IMR-90 (cell line): ENCODE measurements at regions not wholly inside any gene's neighbourhood (a gene's known extent, or its start where the extent isn't known, plus 50 kb on each side); places are given as distances from the start of the nearest gene placed in this dataset.

Experiments used
- ATAC-seq: fragments of 200-7000 bp; cut with Tn5 transposase; 2 replicates; pipeline ENCODE4 v1.9.1; 2020; ENCODE audit warnings: low read depth, mild to moderate bottlenecking, moderate library complexity
- BruUV-seq: library from RNA; stranded (reverse); fragments of 400-500 nt; replicated peaks from 2 replicates; lab custom pipeline; 2021; lab: Mats Ljungman, UMichigan
- CTCF ChIA-PET: fragments of 300-600 bp; formaldehyde crosslinking; extraction: SDS; loops from one replicate; lab custom pipeline; 2021; ENCODE audit warnings: antibody characterized with exemption; lab: Yijun Ruan, JAX
- POLR2A ChIA-PET: fragments of 300-600 bp; sonication (Branson Sonifier 250); formaldehyde crosslinking; loops from one replicate; lab custom pipeline; 2022; ENCODE audit warnings: antibody characterized with exemption; ENCODE audit not compliant: unreplicated experiment; lab: Charles Lee
- DNase-seq: peaks from one replicate; pipeline ENCODE4 v3.0.0; 2013
- H2AFZ ChIP-seq: replicated peaks from 2 replicates; pipeline ENCODE3; 2013; ENCODE audit warnings: low read length, mild to moderate bottlenecking; ENCODE audit not compliant: poor library complexity
- H2AK5ac ChIP-seq: 2 replicates; pipeline ENCODE4 v1.6.1; 2013; ENCODE audit warnings: low read depth, low read length, inconsistent platforms
- H2AK9ac ChIP-seq: replicated peaks from 2 replicates; pipeline ENCODE3; 2013; ENCODE audit warnings: mild to moderate bottlenecking, low read depth, low read length, moderate library complexity; ENCODE audit not compliant: poor library complexity
- H2BK120ac ChIP-seq: 2 replicates; pipeline ENCODE4 v1.6.1; 2013; ENCODE audit warnings: low read depth, low read length, inconsistent platforms
- H2BK15ac ChIP-seq: 3 replicates; pipeline ENCODE4 v1.6.1; 2013; ENCODE audit warnings: low read depth, low read length, inconsistent platforms
- H2BK20ac ChIP-seq: 2 replicates; pipeline ENCODE4 v1.6.1; 2013; ENCODE audit warnings: low read depth, mild to moderate bottlenecking, inconsistent platforms, low read length, moderate library complexity
- H2BK5ac ChIP-seq: 2 replicates; pipeline ENCODE4 v1.6.1; 2013; ENCODE audit warnings: mild to moderate bottlenecking, low read depth, low read length, inconsistent platforms; ENCODE audit not compliant: poor library complexity, severe bottlenecking
- H3K14ac ChIP-seq: replicated peaks from 2 replicates; pipeline ENCODE4 v1.6.1; 2013; ENCODE audit warnings: low read depth, low read length, inconsistent platforms
- H3K18ac ChIP-seq: 2 replicates; pipeline ENCODE4 v1.6.1; 2013; ENCODE audit warnings: low read depth, low read length, control low read depth
- H3K23ac ChIP-seq: 2 replicates; pipeline ENCODE4 v1.6.1; 2013; ENCODE audit warnings: low read depth, low read length, inconsistent platforms
- H3K27ac ChIP-seq: 2 replicates; pipeline ENCODE4 v1.5.1; 2013; ENCODE audit warnings: mild to moderate bottlenecking, control low read depth, low read length; ENCODE audit not compliant: insufficient read depth
- H3K27me3 ChIP-seq: 2 replicates; pipeline ENCODE4 v1.6.1; 2013; ENCODE audit warnings: low read length; ENCODE audit not compliant: control insufficient read depth, insufficient read depth
- H3K36me3 ChIP-seq: 2 replicates; pipeline ENCODE4 v1.6.1; 2013; ENCODE audit warnings: low read length, mixed read lengths; ENCODE audit not compliant: control insufficient read depth, insufficient read depth
- H3K4ac ChIP-seq: 2 replicates; pipeline ENCODE4 v1.6.1; 2013; ENCODE audit warnings: low read depth, low read length, inconsistent platforms
- H3K4me1 ChIP-seq: 2 replicates; pipeline ENCODE4 v1.6.1; 2013; ENCODE audit warnings: low read length, mixed read lengths; ENCODE audit not compliant: control insufficient read depth, insufficient read depth
- H3K4me2 ChIP-seq: 2 replicates; pipeline ENCODE4 v1.6.1; 2013; ENCODE audit warnings: low read depth, mild to moderate bottlenecking, control low read depth, low read length, moderate library complexity
- H3K4me3 ChIP-seq: 2 replicates; pipeline ENCODE4 v1.5.1; 2013; ENCODE audit warnings: low read depth, mild to moderate bottlenecking, control low read depth, low read length, moderate library complexity; ENCODE audit not compliant: insufficient read depth
- H3K56ac ChIP-seq: 2 replicates; pipeline ENCODE4 v1.6.1; 2013; ENCODE audit warnings: low read length, inconsistent platforms; ENCODE audit not compliant: insufficient read depth; ENCODE audit errors: extremely low read depth
- H3K79me1 ChIP-seq, 2 experiments: 2 replicates each; pipeline ENCODE4 v1.6.1; 2013; ENCODE audit warnings: low read length in 2 of 2, inconsistent platforms in 1 of 2, low read depth in 1 of 2
- H3K9ac ChIP-seq: 2 replicates; pipeline ENCODE4 v1.6.1; 2013; ENCODE audit warnings: low read depth, low read length, control low read depth
- H3K9me1 ChIP-seq: 2 replicates; pipeline ENCODE4 v1.6.1; 2013; ENCODE audit warnings: low read length, inconsistent platforms; ENCODE audit not compliant: insufficient read depth
- H3K9me3 ChIP-seq: 2 replicates; pipeline ENCODE4 v1.6.1; 2013; ENCODE audit warnings: low read length; ENCODE audit not compliant: control insufficient read depth, insufficient read depth
- H4K20me1 ChIP-seq: 2 replicates; pipeline ENCODE4 v1.6.1; 2013; ENCODE audit warnings: low read length, inconsistent platforms; ENCODE audit not compliant: insufficient read depth
- H4K5ac ChIP-seq: 2 replicates; pipeline ENCODE4 v1.6.1; 2013; ENCODE audit warnings: mild to moderate bottlenecking, low read depth, low read length, control low read depth
- H4K8ac ChIP-seq, 2 experiments: 2 replicates each; pipeline ENCODE4 v1.6.1; 2013; ENCODE audit warnings: low read depth in 2 of 2, low read length in 2 of 2, control low read depth in 1 of 2, inconsistent platforms in 1 of 2
- H4K91ac ChIP-seq: 2 replicates; pipeline ENCODE4 v1.6.1; 2013; ENCODE audit warnings: low read depth, low read length, inconsistent platforms; ENCODE audit not compliant: insufficient read depth
- MAFK ChIP-seq: IDR thresholded peaks from 2 replicates; pipeline ENCODE4 v1.6.1; 2012; ENCODE audit warnings: low read depth, low read length, improper control_type of control experiment
- MXI1 ChIP-seq: IDR thresholded peaks from 2 replicates; pipeline ENCODE4 v1.6.1; 2012; ENCODE audit warnings: low read depth, mild to moderate bottlenecking, low read length, moderate library complexity, borderline replicate concordance
- RAD21 ChIP-seq: IDR thresholded peaks from 2 replicates; pipeline ENCODE4 v1.6.1; 2012; ENCODE audit warnings: low read length, improper control_type of control experiment
- SMC3 ChIP-seq: fragments of 150-350 bp; IDR thresholded peaks from 2 replicates; pipeline ENCODE4 v1.6.1; 2016; ENCODE audit warnings: low read depth, mild to moderate bottlenecking, antibody characterized with exemption, low read length, moderate library complexity
- WGBS, 2 experiments: methylation state at CpG; one replicate each; pipeline versions ENCODE4 v1.1.5 to v1.1.7; 2013; ENCODE audit warnings: missing lambda C conversion rate in 2 of 2; ENCODE audit not compliant: insufficient read length in 1 of 2; ENCODE audit errors: extremely low coverage in 2 of 2; 5-methylcytosine and 5-hydroxymethylcytosine counted together
- dilution Hi-C: fragments of 300-500 bp; cut with HindIII; formaldehyde crosslinking; loops from one replicate; pipeline ENCODE4 v1.14.3; 2018; ENCODE audit warnings: low sequenced_read_pairs; ENCODE audit not compliant: unreplicated experiment
- in situ Hi-C: fragments of 300-500 bp; cut with MboI; formaldehyde crosslinking; loops from 3 replicates; pipeline ENCODE4 v1.14.3; 2019; ENCODE audit warnings: low sequenced_read_pairs, inconsistent platforms, mixed read lengths
- intact Hi-C: fragments of 100-400 bp; cut with micrococcal nuclease; formaldehyde crosslinking; loops from 2 replicates; pipeline ENCODE4 v1.10.0; 2022
- TF ChIP-seq, protein P1 (sequence below): conservative IDR thresholded peaks from 2 replicates; pipeline ENCODE4 v1.5.1; 2012; ENCODE audit warnings: mild to moderate bottlenecking, low read depth, low read length, improper control_type of control experiment
- TF ChIP-seq, protein P2 (sequence below): fragments of 150-350 bp; IDR thresholded peaks from 2 replicates; pipeline ENCODE4 v1.6.1; 2017; ENCODE audit warnings: mild to moderate bottlenecking, antibody characterized with exemption, low read length, low read depth
- TF ChIP-seq, protein P3 (sequence below): fragments of 150-350 bp; IDR thresholded peaks from 2 replicates; pipeline ENCODE4 v1.6.1; 2016; ENCODE audit warnings: low read depth, mild to moderate bottlenecking, low read length, moderate library complexity, borderline replicate concordance

DNA sequence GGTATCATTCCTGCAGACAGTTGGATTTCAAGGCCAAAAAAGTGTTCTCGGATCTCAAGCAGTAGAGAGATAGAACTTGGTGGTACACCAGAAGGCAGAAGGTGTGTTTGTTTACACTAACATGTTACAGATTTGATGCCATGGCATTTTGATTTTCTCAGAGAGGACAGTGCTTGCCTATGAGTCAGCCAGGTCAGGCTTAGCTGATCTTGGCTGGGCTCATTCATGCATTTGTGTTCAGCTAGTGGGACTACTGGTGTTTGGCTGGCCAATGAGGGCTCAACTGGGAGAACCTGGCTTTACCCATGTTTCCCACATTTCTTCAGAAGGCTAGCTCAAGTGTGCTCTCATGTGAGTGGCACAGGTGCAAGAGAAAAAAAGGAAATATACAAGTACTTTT lies 162.0 kb downstream of the C1D start:
- WGBS, 2 experiments = 100% methylated on average over 1 of the region's 1 CpG; no CpG with 5 or more reads in 1 of the 2 experiments
- Histone ChIP-seq H3K4me2 (no peak overlapping the region), H4K5ac (no peak overlapping the region), H4K8ac (no peak overlapping the region), H2BK15ac (no peak overlapping the region), H3K23ac (no peak overlapping the region), H3K9me1 (peaks cover 3% of the 10 kb centered on the region; the same call in 1 of the 2 replicates), H3K4me1 (no peaks in the 10 kb centered on the region), H3K36me3 (no peaks in the 10 kb centered on the region), H3K4me3 (no peak overlapping the region), H2AFZ (no peak overlapping the region), H3K27ac (no peak overlapping the region), H2BK5ac (no peak overlapping the region), H3K9ac (no peak overlapping the region), H3K27me3 (no peaks in the 10 kb centered on the region), H3K14ac (no peak overlapping the region), H4K20me1 (no peaks in the 10 kb centered on the region), H4K91ac (no peak overlapping the region), H3K79me1 (no peaks in the 10 kb centered on the region), H3K9me3 (peaks cover 5% of the 10 kb centered on the region), H2BK120ac (no peak overlapping the region), H2BK20ac (no peak overlapping the region), H3K56ac (no peak overlapping the region), H3K4ac (no peak overlapping the region), H2AK5ac (no peak overlapping the region), H2AK9ac (no peak overlapping the region), H3K18ac (no peak overlapping the region)
- DNase-seq (no peak), ATAC-seq (no peak)
- dilution Hi-C loops = no loop called here
- no TSS peak for BruUV-seq
- intact Hi-C loops = no loop called here
- CTCF ChIA-PET = interaction anchor here (0.8 kb wide), 1 partner anchor 74 kb away, joined by 4 read pairs; no protein-coding TSS in a partner anchor
- POLR2A ChIA-PET = interaction anchor here (0.6 kb wide), 1 partner anchor 857 kb away, joined by 5 read pairs; no protein-coding TSS in a partner anchor
- in situ Hi-C loops = no loop called here
- TF ChIP-seq, protein P1, sequence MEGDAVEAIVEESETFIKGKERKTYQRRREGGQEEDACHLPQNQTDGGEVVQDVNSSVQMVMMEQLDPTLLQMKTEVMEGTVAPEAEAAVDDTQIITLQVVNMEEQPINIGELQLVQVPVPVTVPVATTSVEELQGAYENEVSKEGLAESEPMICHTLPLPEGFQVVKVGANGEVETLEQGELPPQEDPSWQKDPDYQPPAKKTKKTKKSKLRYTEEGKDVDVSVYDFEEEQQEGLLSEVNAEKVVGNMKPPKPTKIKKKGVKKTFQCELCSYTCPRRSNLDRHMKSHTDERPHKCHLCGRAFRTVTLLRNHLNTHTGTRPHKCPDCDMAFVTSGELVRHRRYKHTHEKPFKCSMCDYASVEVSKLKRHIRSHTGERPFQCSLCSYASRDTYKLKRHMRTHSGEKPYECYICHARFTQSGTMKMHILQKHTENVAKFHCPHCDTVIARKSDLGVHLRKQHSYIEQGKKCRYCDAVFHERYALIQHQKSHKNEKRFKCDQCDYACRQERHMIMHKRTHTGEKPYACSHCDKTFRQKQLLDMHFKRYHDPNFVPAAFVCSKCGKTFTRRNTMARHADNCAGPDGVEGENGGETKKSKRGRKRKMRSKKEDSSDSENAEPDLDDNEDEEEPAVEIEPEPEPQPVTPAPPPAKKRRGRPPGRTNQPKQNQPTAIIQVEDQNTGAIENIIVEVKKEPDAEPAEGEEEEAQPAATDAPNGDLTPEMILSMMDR = no peak
- TF ChIP-seq MAFK (no peak), MXI1 (no peak), RAD21 (no peak), SMC3 (no peak)
- TF ChIP-seq, protein P2, sequence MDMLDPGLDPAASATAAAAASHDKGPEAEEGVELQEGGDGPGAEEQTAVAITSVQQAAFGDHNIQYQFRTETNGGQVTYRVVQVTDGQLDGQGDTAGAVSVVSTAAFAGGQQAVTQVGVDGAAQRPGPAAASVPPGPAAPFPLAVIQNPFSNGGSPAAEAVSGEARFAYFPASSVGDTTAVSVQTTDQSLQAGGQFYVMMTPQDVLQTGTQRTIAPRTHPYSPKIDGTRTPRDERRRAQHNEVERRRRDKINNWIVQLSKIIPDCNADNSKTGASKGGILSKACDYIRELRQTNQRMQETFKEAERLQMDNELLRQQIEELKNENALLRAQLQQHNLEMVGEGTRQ = no peak
- TF ChIP-seq, protein P3, sequence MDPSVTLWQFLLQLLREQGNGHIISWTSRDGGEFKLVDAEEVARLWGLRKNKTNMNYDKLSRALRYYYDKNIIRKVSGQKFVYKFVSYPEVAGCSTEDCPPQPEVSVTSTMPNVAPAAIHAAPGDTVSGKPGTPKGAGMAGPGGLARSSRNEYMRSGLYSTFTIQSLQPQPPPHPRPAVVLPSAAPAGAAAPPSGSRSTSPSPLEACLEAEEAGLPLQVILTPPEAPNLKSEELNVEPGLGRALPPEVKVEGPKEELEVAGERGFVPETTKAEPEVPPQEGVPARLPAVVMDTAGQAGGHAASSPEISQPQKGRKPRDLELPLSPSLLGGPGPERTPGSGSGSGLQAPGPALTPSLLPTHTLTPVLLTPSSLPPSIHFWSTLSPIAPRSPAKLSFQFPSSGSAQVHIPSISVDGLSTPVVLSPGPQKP = no peak
